Retinal pigment epithelial cell (primary cell): ENCODE measurements at regions not wholly inside any gene's neighbourhood (a gene's known extent, or its start where the extent isn't known, plus 50 kb on each side); places are given as distances from the start of the nearest gene placed in this dataset.
A peak's percentile ranks its signal among the peaks of the same experiment; 100 is the strongest.

Source experiments
- DNase-seq: peaks from one replicate; pipeline ENCODE4 v3.0.0-alpha.2; 2010; ENCODE audit warnings: low read depth
- H3K4me3 ChIP-seq: 2 replicates; pipeline ENCODE4 v1.5.1; 2011; ENCODE audit warnings: mild to moderate bottlenecking, low read length, control low read depth, moderate library complexity
- TF ChIP-seq, protein P1 (sequence below): conservative IDR thresholded peaks from 2 replicates; pipeline ENCODE4 v1.5.1; 2011; ENCODE audit warnings: low read depth, low read length, control low read depth, inconsistent platforms

DNA sequence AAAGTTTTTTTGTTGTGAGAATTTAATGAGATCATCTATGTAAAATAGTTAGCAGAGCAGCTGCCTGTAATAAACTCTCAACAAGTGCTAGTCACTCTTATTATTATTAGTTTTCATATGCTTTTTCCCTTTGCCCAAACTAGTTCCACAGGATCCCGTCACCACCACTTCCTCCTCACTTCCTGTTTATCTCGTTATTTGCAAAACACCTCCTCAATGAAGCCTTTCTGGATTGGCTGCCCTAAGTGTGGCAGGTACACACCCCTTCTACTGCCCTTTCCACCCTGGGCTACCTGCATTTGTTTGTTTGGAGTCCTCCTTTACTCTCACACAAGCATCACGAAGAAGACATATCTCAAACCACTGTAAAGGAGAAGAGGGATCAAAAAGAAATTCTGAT is 54.4 kb upstream of the KLF3 start:
- TF ChIP-seq, protein P1, sequence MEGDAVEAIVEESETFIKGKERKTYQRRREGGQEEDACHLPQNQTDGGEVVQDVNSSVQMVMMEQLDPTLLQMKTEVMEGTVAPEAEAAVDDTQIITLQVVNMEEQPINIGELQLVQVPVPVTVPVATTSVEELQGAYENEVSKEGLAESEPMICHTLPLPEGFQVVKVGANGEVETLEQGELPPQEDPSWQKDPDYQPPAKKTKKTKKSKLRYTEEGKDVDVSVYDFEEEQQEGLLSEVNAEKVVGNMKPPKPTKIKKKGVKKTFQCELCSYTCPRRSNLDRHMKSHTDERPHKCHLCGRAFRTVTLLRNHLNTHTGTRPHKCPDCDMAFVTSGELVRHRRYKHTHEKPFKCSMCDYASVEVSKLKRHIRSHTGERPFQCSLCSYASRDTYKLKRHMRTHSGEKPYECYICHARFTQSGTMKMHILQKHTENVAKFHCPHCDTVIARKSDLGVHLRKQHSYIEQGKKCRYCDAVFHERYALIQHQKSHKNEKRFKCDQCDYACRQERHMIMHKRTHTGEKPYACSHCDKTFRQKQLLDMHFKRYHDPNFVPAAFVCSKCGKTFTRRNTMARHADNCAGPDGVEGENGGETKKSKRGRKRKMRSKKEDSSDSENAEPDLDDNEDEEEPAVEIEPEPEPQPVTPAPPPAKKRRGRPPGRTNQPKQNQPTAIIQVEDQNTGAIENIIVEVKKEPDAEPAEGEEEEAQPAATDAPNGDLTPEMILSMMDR: no peak
- no peak overlapping the region for H3K4me3 ChIP-seq
- no peak for DNase-seq

DNA sequence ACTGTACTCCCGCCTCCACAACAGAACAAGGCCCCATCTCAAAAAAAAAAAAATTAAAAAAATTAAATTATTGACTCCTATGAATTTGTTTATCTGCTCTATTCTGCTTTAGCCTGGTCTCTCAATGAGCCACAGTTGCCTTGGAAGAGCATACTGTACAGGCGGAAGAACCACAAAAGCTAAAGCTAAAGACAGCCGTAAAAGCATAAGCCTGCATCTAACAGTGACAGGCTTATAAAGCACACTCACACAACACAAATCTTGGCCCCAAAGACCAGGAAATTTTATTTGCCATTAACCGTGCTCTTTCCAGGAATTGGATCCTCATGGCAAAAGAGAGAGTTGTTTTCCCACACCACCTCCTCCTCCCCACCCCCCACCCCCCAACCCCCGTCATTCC is 53.5 kb upstream of the KLF3 start:
- DNase-seq: no peak
- no peak overlapping the region for H3K4me3 ChIP-seq
- TF ChIP-seq, protein P1: no peak

DNA sequence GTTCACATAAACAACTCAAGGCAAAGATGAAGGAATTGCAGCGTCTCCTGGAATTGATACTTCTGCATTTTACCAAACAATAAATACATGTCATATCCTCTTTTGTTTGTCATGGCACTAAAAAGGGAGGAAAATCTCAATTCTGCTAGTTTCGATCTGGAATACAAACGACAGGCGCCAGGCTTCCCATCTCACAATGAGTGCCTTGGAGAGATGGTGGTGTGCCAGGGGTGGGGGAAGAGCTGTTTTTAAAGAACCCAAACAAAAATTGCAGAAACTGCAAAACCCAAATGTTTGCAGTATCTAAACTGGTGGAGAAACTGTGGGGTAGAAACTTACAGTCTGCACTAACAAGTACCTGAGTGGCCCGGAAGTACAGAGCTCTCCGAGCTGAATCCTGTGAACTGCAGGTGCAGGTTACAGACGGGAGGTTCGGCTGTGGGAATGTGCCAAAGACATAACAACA is 53.0 kb upstream of the KLF3 start:
- TF ChIP-seq, protein P1: no peak
- DNase-seq: no peak
- H3K4me3 ChIP-seq: no peak overlapping the region

DNA sequence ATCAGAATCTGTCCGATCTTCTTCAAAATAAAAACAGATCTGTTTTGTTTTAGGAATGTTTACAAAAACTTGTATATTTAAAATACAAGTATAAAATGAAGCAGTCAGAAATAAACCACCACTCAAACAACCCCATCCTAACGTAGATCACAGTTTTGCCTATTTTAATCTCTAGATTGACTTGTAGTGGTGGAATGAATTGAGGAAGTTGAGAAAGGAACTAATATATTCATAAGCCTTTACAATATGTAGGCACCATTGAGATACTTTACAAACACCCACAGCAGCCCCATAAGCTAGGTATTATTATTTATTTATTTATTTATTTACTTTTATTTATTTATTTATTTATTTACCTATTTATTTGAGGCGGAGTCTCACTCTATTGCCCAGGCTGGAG is 52.3 kb upstream of the KLF3 start:
- no peak overlapping the region for H3K4me3 ChIP-seq
- no peak for DNase-seq
- TF ChIP-seq, protein P1: no peak

DNA sequence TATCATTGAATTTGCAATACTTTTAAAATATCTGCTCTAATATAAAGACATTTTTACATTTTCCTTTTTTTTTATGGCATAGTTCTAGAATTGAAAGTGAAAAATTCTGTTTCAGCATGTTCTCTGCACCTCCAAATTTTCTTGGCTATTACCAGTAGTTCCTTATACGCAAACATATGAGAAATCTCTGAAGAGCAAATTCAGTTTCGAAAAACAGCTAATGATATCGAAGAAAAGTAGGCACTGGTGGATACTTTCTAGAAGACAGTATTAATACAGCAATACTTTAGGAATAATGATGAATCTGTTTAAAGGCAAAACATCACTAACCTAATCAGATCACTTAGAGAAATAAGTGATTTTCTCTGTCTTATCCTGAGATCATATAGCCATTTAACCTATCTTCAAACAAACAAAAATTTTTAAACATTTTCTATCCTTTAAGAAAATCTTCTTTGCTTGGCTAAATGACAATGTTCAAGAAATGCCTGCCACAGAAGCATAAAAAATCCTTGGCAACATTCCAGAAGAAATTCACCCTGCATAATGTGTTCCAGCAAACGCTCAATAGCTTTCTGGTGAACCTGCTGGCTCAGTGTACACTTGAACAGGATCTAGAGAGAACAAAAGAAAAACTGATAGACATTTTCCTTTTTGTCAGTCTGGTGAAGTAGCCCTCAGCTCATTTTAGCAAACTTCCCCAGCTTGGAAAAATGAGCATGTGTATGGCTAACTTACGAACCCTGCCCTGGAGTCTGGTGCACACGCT is 51.2 kb upstream of the KLF3 start:
- H3K4me3 ChIP-seq: no peak overlapping the region
- TF ChIP-seq, protein P1: no peak
- peak; percentile 43 for DNase-seq
